CD4-positive, alpha-beta T cell treated with Interleukin-10 for 1 hour (primary cell): ENCODE measurements at regions not wholly inside any gene's neighbourhood (a gene's known extent, or its start where the extent isn't known, plus 50 kb on each side); places are given as distances from the start of the nearest gene placed in this dataset.
A peak's percentile ranks its signal among the peaks of the same experiment; 100 is the strongest.
"Not testable (repeated sequence)": the region's sequence is repeated elsewhere in the genome, so short reads cannot be mapped to it uniquely, and the experiment has no call there.

Experiments used
- DNase-seq: peaks from one replicate; pipeline ENCODE4 v3.0.0-alpha.2; 2020

DNA sequence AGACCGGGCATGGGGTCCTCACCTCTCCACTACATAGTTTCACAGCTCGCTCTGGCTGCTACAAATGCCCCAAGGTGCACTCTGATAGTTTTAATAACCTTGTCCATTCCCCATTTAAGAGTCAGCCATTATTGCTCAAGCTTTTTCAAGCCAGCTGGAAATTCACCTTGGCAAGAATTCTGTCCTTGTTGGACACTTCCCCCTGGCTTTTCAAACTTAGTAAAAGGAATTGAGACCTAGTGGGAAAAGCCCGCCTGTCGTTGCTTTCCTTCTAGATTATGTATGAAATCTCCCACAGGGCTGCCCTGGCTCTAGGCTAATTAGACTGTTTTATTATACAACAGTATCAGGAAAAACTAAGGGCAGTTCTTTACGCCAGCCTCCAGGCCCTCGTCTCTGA is 293.7 kb upstream of the GADL1 start:
- DNase-seq: no peak

DNA sequence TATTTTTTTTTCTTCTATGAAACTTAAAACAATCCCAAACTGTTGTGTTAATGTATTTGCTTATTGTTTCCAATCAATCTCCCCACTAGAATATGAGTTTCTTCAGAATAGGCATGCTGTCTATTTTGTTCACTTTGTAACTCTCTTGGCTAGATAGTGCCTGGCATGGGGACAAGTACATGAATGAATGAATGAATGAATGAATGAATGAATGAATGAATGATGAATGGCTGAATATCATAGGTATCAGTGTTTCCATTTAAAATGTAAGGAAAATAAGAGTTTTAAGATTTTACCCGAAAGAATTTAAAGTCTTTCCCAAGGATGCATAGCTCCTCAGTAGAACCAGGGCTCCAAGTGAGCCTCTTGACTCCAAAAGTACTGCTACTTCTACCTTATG is 294.9 kb upstream of the GADL1 start:
- DNase-seq: no peak

- DNase-seq: no peak
Measured at GRCh38 chr3:31189971-31190370, 295.5 kb upstream of the GADL1 start.

GRCh38 chr3:31191354-31191753 is 296.9 kb upstream of the GADL1 start:
- DNase-seq: no peak

DNA sequence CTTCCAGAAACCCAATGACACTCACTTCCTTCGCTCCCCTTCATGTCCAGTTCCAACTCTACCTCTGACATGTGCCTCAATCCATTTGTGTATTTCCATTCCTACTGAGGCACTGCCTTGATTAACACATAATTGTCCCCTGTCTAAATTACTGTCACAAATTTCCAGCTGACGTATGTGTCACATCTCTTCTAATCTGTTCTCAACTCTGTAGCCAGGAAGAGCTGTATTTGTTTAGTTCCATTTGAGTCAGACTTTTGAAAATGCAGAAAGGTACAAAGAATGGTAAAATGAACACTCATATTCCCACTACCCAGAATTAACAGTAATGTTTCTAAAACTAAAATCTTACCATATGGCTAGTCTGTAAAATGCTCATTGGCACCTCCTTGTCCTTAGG is 299.0 kb upstream of the GADL1 start:
- DNase-seq: no peak

GRCh38 chr3:31193871-31194270 is 299.4 kb upstream of the GADL1 start:
- no peak for DNase-seq

DNA sequence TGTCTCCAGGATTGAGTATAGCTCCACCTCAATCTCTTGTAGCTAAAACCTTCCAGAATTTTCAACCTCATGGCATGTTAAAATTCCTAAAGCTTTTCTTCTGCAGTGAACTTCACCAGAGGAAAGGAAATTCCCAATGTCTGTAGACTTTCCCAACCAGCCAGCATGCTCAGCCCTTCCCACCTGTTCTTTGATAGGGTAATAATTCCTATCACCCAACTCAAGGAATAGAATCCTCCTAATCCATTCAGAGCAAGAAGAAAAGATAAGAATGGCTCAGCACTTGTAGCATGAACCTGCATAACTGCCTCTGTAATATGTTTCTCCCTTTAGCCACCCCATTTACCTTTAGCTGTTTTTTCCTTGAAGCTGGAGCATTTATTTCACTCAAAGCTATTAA is 301.8 kb upstream of the GADL1 start:
- no peak for DNase-seq

DNA sequence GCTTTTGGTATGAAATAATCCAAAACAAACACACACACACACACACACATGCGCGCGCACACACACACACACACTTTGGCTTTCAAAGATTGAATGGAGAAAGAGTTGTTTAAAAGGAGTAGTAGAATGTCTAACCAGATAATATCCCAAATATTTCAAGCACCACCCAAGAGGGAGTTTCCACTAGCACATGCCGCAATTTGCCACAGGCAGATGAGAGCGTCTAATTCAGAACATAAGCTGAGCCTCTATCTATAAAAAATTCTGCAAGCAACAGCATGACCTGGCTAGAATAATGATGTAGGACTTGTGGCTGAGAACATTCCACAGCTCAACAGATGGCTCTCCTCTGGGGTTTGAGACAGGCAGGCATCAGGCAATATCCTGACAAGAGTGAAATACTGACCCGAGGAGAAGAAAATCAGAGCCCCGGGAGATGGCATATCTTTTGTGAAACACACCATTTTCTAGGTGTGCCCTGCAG is 302.5 kb upstream of the GADL1 start:
- no peak for DNase-seq

- no peak for DNase-seq
Measured at GRCh38 chr3:31197941-31198340, 303.5 kb upstream of the GADL1 start.

GRCh38 chr3:31198890-31199289 is 304.4 kb upstream of the GADL1 start:
- DNase-seq: no peak

- no peak for DNase-seq
Measured at GRCh38 chr3:31203960-31204795, 309.7 kb upstream of the GADL1 start.

DNA sequence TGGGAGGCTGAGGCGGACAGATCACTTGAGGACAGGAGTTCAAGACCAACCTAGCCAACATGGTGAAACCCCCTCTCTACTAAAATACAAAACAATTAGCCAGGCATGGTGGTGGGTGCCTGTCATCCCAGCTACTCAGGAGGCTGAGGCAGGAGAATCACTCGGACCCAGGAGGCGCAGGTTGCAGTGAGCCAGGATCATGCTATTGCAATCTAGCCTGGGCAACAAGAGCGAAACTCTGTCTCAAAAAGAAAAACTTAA is 310.3 kb upstream of the GADL1 start:
- not testable (repeated sequence) for DNase-seq

DNA sequence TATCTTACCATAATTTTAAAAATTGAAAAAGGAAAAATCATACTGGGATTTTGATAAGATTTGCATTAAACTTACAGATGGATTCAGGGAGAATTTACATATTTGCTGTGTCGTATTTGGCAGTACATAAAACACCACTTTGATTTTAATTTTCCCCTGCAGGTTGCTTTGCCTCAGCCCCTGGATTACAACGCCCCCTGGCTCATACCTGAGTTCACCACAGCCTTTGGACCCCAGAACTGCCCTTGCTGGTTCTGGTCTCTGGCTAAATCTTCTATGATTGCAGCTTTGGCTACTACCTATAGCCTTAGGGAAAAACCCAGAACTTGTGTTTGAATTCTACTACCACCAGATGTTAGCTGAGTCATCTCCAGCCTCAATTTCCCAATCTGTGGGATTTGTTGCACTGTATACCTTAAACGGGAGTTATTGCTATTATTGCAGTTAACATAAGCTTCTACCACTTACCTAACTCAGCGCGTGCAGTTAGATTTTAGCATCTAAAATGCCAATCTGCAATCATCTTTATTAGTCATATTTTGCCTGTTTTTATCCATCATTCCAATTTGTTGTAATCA is 315.7 kb upstream of the GADL1 start:
- DNase-seq: no peak

DNA sequence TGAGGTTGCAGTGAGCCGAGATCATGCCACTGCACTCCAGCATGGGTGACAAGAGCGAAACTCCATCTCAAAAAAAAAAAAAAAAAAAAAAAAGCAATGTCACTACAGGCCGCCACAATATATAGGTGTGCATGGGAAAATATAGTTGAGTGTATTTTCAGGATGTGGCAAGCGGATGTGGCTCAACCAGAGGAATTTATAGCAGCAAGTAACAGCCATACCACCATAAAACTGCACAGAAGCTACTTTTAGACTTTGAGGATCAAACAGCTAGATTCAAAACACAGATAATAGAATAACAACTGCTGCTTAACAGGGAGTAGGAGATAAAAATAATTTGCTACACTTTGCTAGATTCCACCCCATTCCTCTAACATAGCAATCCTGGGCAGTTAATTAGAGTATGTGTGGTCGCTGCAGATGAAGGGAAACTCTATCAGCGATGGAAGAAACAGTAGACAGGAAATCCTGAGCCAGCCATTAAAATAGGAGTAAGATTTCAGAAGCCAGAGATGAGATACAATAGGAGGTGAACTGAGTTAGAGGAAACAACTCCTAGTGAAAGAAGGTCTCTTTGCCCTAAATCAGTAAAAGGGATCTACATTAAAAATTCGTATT is 318.7 kb upstream of the STT3B start:
- DNase-seq: peak; percentile 74

DNA sequence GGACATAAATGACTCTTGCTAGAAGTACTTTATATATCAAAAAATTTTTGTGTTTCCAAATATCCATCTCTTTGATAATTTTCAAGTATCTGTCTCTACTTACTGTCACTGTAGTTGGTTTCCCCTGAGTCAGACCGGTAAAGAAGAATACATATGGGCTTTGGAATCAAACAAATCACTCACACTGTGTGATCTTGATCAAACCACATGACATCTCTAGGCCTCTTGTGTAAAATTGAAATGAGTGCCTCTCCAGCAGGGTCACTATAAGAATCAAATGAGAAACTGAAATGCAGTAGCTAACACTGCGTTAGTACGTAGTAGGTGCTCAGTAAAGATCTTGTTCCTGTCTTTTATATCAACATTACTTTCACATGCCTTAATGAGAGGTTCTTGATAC is 314.6 kb upstream of the STT3B start:
- no peak for DNase-seq

DNA sequence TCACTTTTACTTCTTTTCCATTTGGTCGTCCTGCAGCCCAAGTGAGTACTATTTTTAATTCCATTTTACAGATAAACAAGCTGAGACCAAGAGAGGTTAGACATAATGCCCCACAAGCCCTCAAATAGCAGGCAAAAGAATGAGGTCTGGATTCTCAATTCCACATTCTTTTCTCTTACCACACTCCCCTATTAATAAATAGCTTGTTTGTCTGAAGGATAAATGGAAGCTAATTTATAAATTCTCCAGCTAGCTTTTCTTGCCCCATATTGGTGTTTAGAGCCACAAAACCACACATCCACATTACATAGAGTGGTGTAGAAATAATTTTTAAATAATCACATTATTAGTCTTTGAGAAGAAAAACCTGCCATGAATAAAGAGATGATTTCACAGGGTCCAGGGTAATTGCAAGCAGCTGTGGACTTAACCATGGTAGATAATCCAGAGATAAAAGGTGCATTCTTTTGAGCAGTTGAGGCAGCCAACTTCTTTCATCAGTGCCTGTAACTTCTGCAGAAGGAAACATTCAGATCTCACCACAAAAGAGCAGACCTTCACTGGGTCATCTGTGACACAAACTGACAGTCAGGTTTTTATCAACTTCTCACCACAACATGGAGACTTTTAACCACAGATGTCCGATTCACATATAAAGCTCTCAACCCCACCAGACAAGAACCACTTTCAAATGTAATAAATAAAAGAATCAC is 313.4 kb upstream of the STT3B start:
- no peak for DNase-seq

- DNase-seq: peak; percentile 49
Measured at GRCh38 chr3:31220431-31220830, 312.3 kb upstream of the STT3B start.

DNA sequence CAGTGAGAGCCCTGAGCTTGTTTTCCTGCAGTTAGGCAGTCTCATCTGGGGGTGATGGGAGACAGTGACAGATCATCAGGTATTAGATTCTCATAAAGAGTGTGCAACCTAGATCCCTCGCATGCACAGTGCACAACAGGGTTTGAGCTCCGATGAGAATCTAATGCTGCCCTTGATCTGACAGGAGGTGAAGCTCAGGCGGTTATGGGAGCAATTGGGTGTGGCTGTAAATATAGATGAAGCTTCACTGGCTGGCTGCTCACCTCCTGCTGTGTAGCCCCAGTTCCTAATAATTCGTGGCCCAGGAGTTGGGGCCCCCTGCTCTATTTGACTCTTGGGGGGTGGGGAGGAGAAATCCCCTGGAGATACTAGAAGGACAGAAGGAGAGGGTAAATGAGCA is 309.4 kb upstream of the STT3B start:
- no peak for DNase-seq

DNA sequence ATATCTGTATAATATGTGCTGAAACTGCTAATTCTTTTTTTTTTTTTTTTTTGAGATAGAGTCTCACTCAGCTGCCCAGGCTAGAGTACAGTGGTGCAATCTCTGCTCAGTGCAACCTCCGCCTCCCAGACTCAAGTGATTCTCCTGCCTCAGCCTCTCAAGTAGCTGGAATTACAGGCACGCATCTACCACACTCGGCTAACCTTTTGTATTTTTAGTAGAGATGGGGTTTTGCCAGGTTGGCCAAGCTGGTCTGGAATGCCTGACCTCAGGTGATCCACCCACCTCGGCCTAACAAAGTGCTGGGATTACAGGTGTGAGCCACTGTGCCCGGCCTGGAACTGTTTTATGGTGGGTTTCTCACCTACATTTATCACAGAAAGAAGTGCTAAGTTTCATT is 307.8 kb upstream of the STT3B start:
- DNase-seq: no peak

GRCh38 chr3:31225923-31226322 is 306.8 kb upstream of the STT3B start:
- DNase-seq: no peak

DNA sequence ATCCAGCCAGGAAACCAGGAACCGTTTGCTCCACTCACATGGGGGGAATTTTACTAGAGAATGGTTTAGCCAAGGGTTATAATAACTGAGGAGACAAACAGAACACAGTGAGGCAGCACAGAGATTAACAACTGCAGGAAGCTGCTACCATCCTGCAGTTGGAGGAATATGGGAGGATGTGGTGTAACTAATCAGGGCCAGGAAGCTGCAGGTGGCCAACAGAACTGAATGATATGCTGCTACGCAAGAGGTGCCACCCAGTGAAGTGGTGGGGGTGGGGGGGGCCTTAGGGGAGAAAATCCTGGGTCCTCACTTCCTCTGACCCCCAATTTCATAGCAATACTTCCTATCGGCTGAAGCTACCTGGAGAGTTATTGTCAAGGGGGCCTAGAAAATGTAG is 306.4 kb upstream of the STT3B start:
- DNase-seq: peak; percentile 63

- peak; percentile 71 for DNase-seq
Measured at GRCh38 chr3:31227131-31227562, 305.6 kb upstream of the STT3B start.

GRCh38 chr3:31230425-31231223 is 302.1 kb upstream of the STT3B start:
- peak; percentile 47 for DNase-seq
